Heart right ventricle (tissue), 16 donors: ENCODE measurements at regions not wholly inside any gene's neighbourhood (a gene's known extent, or its start where the extent isn't known, plus 50 kb on each side); places are given as distances from the start of the nearest gene placed in this dataset.

Experiments used
- ATAC-seq, 8 donors: fragments of 200-7000 bp; cut with Tn5 transposase; one replicate each; pipeline ENCODE4 v1.9.1; 2020; ENCODE audit warnings: mild to moderate bottlenecking in 8 of 8, moderate library complexity in 8 of 8, moderate number of reproducible peaks in 1 of 8
- DNase-seq, 2 donors: peaks; one replicate each; pipeline ENCODE4 v3.0.0-alpha.2; 2020
- H3K27ac ChIP-seq, 10 donors: fragments of 200-600 bp; sonication (generic) in 2 of 10; one replicate each; pipeline versions ENCODE4 v1.5.0 to v1.8.0; 2020 to 2022; ENCODE audit warnings: mild to moderate bottlenecking in 3 of 10
- H3K27me3 ChIP-seq, 7 donors: fragments of 200-600 bp; one replicate each; pipeline ENCODE4 v1.8.0; 2021 to 2022; ENCODE audit warnings: mild to moderate bottlenecking in 2 of 7
- H3K36me3 ChIP-seq, 9 donors: fragments of 200-600 bp; sonication (generic) in 1 of 9; one replicate each; pipeline versions ENCODE4 v1.5.0 to v1.8.0; 2020 to 2022; ENCODE audit warnings: mild to moderate bottlenecking in 2 of 9
- H3K4me1 ChIP-seq, 9 donors: fragments of 200-600 bp; sonication (generic) in 1 of 9; one replicate each; pipeline versions ENCODE4 v1.5.0 to v1.8.0; 2020 to 2022; ENCODE audit warnings: mild to moderate bottlenecking in 4 of 9
- H3K4me3 ChIP-seq, 10 donors: fragments of 200-600 bp; sonication (generic) in 2 of 10; one replicate each; pipeline versions ENCODE4 v1.5.0 to v1.8.0; 2020 to 2022; ENCODE audit warnings: mild to moderate bottlenecking in 7 of 10, moderate library complexity in 2 of 10
- H3K9me3 ChIP-seq, 11 donors: fragments of 200-600 bp in 10 of 11; sonication (generic) in 2 of 11; one replicate each; pipeline versions ENCODE4 v1.5.0 to v1.8.0; 2013 to 2022; ENCODE audit warnings: mild to moderate bottlenecking in 2 of 11, control low read depth in 1 of 11, moderate library complexity in 1 of 11
- WGBS, 2 donors: extraction: QIAGEN DNeasy Blood & Tissue Kit; methylation state at CpG; one replicate each; pipeline ENCODE4 v1.1.7; 2013; ENCODE audit warnings: inconsistent platforms in 1 of 2; 5-methylcytosine and 5-hydroxymethylcytosine counted together
- intact Hi-C, 10 donors: fragments of 100-400 bp; cut with DNase I; formaldehyde crosslinking; loops; one replicate each; pipeline versions ENCODE4 v1.11.1 to v1.14.2; 2022
- TF ChIP-seq, protein P1 (sequence below), 9 donors: fragments of 200-600 bp; sonication (generic) in 2 of 9; IDR thresholded peaks; one replicate each; pipeline versions ENCODE4 v1.5.0 to v1.8.0; 2021 to 2022; ENCODE audit warnings: antibody characterized with exemption in 9 of 9, mild to moderate bottlenecking in 5 of 9, moderate library complexity in 1 of 9
- donor health status: Arrhythmogenic right ventricular cardiomyopathy.
- donor health status: ischemic (EF 13 %, LVEDD 7.1; RV severe dilation, severe dysfunction).
- donor health status: healthy with polysubstance abuse.
- donor health status: DM: no; HTN: yes; CAD: no.
- donor health status: DM: no; HTN: no; CAD: no.
- donor health status: ischemic (EF 25% LVEDD 6.9; RV normal size, moderate dysfunction).
- donor health status: ischemic (EF 25% LVEDD 5.7; RV mildly dilated, moderate dysfunction).
- donor health status: healthy.
- donor health status: DM: yes; HTN: yes; CAD: no.
- donor health status: Ischemic cardiomyopathy.
- donor health status: ischemic (EF 35%, LVEDD 5.7; RV mildly dilated, moderate dysfunction).
- donor health status: nonischemic (EF 11% LVEDD 7.7; RV severe dilation, severe dysfunction).
- donor health status: DM: yes; HTN: yes; CAD: no.
- donor health status: PGD.
- donor health status: ischemic (EF 29% LVEDD 5.4; RV normal size, mild dysfunction).
- donor health status: nonischemic (EF 23%, LVEDD 6.1; RV moderate dilation, normal function).

DNA sequence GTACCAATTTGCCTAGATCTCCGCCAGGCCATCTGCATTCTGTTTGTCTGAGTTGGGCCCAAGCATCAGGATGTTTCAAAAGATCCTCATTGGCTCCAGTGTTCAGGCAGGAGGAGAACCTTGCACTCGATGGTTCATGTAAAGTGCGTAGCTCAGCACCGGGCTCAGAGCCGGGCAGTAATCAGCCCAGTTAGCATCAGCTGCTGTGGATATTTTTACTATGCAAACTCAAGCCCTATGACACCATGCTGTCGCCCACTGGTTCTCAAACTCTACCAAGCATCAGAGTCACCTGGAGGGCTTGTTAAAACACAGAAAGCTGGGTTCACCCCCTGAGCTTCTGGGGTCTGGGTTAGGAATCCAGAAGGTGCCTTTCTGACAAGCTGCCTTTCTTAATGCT lies 310.8 kb downstream of the SHQ1 start:
- TF ChIP-seq, protein P1, sequence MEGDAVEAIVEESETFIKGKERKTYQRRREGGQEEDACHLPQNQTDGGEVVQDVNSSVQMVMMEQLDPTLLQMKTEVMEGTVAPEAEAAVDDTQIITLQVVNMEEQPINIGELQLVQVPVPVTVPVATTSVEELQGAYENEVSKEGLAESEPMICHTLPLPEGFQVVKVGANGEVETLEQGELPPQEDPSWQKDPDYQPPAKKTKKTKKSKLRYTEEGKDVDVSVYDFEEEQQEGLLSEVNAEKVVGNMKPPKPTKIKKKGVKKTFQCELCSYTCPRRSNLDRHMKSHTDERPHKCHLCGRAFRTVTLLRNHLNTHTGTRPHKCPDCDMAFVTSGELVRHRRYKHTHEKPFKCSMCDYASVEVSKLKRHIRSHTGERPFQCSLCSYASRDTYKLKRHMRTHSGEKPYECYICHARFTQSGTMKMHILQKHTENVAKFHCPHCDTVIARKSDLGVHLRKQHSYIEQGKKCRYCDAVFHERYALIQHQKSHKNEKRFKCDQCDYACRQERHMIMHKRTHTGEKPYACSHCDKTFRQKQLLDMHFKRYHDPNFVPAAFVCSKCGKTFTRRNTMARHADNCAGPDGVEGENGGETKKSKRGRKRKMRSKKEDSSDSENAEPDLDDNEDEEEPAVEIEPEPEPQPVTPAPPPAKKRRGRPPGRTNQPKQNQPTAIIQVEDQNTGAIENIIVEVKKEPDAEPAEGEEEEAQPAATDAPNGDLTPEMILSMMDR (IDR thresholded peaks at IDR 0.05): no peak
- ATAC-seq (no peak), DNase-seq (no peak)
- no peak overlapping the region for H3K4me3 ChIP-seq
- H3K27ac ChIP-seq: no peak overlapping the region
- intact Hi-C loops: no loop called here
- H3K9me3 ChIP-seq: peaks cover 0 to 8% (median 0%) of the 10 kb centered on the region in 11 donors
- no peaks in the 10 kb centered on the region for H3K27me3 ChIP-seq
- H3K36me3 ChIP-seq: no peaks in the 10 kb centered on the region
- WGBS, 2 donors: 93 to 95% methylated on average over 6 of the region's 6 CpGs
- peaks cover 0 to 11% (median 3%) of the 10 kb centered on the region in 9 donors for H3K4me1 ChIP-seq

GRCh38 chr3:72536878-72537267 lies 311.4 kb downstream of the SHQ1 start:
- Histone ChIP-seq H3K27me3 (no peaks in the 10 kb centered on the region), H3K9me3 (peaks cover 0 to 7% (median 0%) of the 10 kb centered on the region in 11 donors)
- WGBS, 2 donors: 87 to 93% methylated on average over 8 of the region's 8 CpGs

GRCh38 chr3:72536206-72536877 lies 311.9 kb downstream of the SHQ1 start:
- Histone ChIP-seq H3K27me3 (no peaks in the 10 kb centered on the region), H3K27ac (peak overlapping the region in 3 of 10 donors; percentile 0 to 10 (median 10)), H3K36me3 (no peaks in the 10 kb centered on the region), H3K4me1 (peaks cover 0 to 11% (median 3%) of the 10 kb centered on the region in 9 donors), H3K9me3 (peaks cover 0 to 2% (median 0%) of the 10 kb centered on the region in 11 donors), H3K4me3 (no peak overlapping the region)
- DNase-seq (no peak), ATAC-seq (no peak)
- intact Hi-C loops: no loop called here
- TF ChIP-seq, protein P1 (IDR thresholded peaks at IDR 0.05): no peak
- 79 to 89% methylated on average over 4 of the region's 4 CpGs for WGBS, 2 donors

More at GRCh38 chr3:72536878-72537267, 311.4 kb downstream of the SHQ1 start:
- ATAC-seq (no peak), DNase-seq (no peak)
- intact Hi-C loops: no loop called here
- TF ChIP-seq, protein P1 (IDR thresholded peaks at IDR 0.05): no peak
- no peak overlapping the region for H3K4me3 ChIP-seq
- no peaks in the 10 kb centered on the region for H3K36me3 ChIP-seq
- H3K4me1 ChIP-seq: peaks cover 0 to 11% (median 3%) of the 10 kb centered on the region in 9 donors
- no peak overlapping the region for H3K27ac ChIP-seq

GRCh38 chr3:72535772-72536171 lies 312.5 kb downstream of the SHQ1 start:
- intact Hi-C loops: no loop called here
- DNase-seq (peak in 1 of 2 donors; percentile 14), ATAC-seq (peak in 7 of 8 donors; percentile 16 to 86 (median 72))
- Histone ChIP-seq H3K27ac (peak overlapping the region in 3 of 10 donors; percentile 0 to 39 (median 10)), H3K4me1 (peaks cover 0 to 11% (median 3%) of the 10 kb centered on the region in 9 donors), H3K9me3 (no peaks in the 10 kb centered on the region), H3K4me3 (no peak overlapping the region), H3K27me3 (no peaks in the 10 kb centered on the region), H3K36me3 (no peaks in the 10 kb centered on the region)
- WGBS, 2 donors: 20 to 28% methylated on average over 7 of the region's 7 CpGs
- TF ChIP-seq, protein P1 (IDR thresholded peaks at IDR 0.05): no peak
